PC-3 (cell line): ENCODE measurements at regions not wholly inside any gene's neighbourhood (a gene's known extent, or its start where the extent isn't known, plus 50 kb on each side); places are given as distances from the start of the nearest gene placed in this dataset.

Source experiments
- ATAC-seq: fragments of 200-7000 bp; cut with Tn5 transposase; 2 replicates; pipeline ENCODE4 v1.9.1; 2020; ENCODE audit warnings: mild to moderate bottlenecking, moderate library complexity
- BruUV-seq: library from RNA; stranded (reverse); fragments of 400-500 nt; replicated peaks from 2 replicates; lab custom pipeline; 2021; lab: Mats Ljungman, UMichigan
- CTCF ChIA-PET: fragments of 300-600 bp; sonication (Branson Sonifier 250); formaldehyde crosslinking; loops from one replicate; lab custom pipeline; 2022; ENCODE audit warnings: antibody characterized with exemption; lab: Charles Lee
- POLR2A ChIA-PET: fragments of 300-600 bp; sonication (Branson Sonifier 250); formaldehyde crosslinking; loops from one replicate; lab custom pipeline; 2022; ENCODE audit warnings: antibody characterized with exemption; ENCODE audit not compliant: unreplicated experiment; lab: Charles Lee
- DNase-seq: peaks from one replicate; pipeline ENCODE4 v3.0.0-alpha.2; 2015
- H2AFZ ChIP-seq: fragments of 300-600 bp; sonication (generic); 2 replicates; pipeline ENCODE4 v1.6.0; 2016; ENCODE audit warnings: antibody characterized with exemption, low read length
- H3F3A ChIP-seq: fragments of 300-600 bp; sonication (generic); one replicate; pipeline ENCODE4 v1.6.0; 2017; ENCODE audit warnings: antibody characterized with exemption, low read length, control low read depth, mild to moderate bottlenecking; ENCODE audit not compliant: unreplicated experiment
- H3K27ac ChIP-seq: fragments of 300-600 bp; sonication (generic); 2 replicates; pipeline ENCODE4 v1.5.1; 2016; ENCODE audit warnings: mild to moderate bottlenecking, low read length
- H3K27me3 ChIP-seq: fragments of 300-600 bp; sonication (generic); 2 replicates; pipeline ENCODE4 v1.6.1; 2016; ENCODE audit warnings: low read length, mixed read lengths
- H3K36me3 ChIP-seq: fragments of 300-600 bp; sonication (generic); 2 replicates; pipeline ENCODE4 v1.6.1; 2016; ENCODE audit warnings: low read depth, mixed run types, low read length, mixed read lengths
- H3K4me1 ChIP-seq: fragments of 300-600 bp; sonication (generic); 2 replicates; pipeline ENCODE4 v1.5.1; 2016; ENCODE audit warnings: low read length; ENCODE audit not compliant: insufficient read depth
- H3K4me2 ChIP-seq: fragments of 300-600 bp; sonication (generic); 2 replicates; pipeline ENCODE4 v1.6.0; 2016; ENCODE audit warnings: low read length
- H3K4me3 ChIP-seq: fragments of 300-600 bp; sonication (generic); 2 replicates; pipeline ENCODE4 v1.5.1; 2016; ENCODE audit warnings: mild to moderate bottlenecking, low read length, mixed read lengths
- H3K79me2 ChIP-seq: fragments of 300-600 bp; sonication (generic); 2 replicates; pipeline ENCODE4 v1.6.1; 2017; ENCODE audit warnings: low read length, mixed read lengths
- H3K9ac ChIP-seq: fragments of 300-600 bp; sonication (generic); 2 replicates; pipeline ENCODE4 v1.6.0; 2016; ENCODE audit warnings: mild to moderate bottlenecking, low read length
- H3K9me2 ChIP-seq: fragments of 300-600 bp; sonication (generic); replicated peaks from 2 replicates; pipeline ENCODE4 v1.6.1; 2016; ENCODE audit warnings: mixed run types, low read length, mixed read lengths
- H3K9me3 ChIP-seq: fragments of 300-600 bp; sonication (generic); 2 replicates; pipeline ENCODE4 v1.6.1; 2016; ENCODE audit warnings: low read length, mixed read lengths
- H4K20me1 ChIP-seq: fragments of 300-600 bp; sonication (generic); 2 replicates; pipeline ENCODE4 v1.6.1; 2016; ENCODE audit warnings: low read length, mixed read lengths
- CTCF ChIP-seq: fragments of 300-600 bp; sonication (generic); conservative IDR thresholded peaks from 2 replicates; pipeline ENCODE4 v1.5.1; 2017; ENCODE audit warnings: antibody characterized with exemption, low read depth, mild to moderate bottlenecking, low read length
- EZH2 ChIP-seq: fragments of 300-600 bp; sonication (generic); IDR thresholded peaks from one replicate; pipeline ENCODE4 v1.6.1; 2017; ENCODE audit warnings: antibody characterized with exemption, mild to moderate bottlenecking, low read length; ENCODE audit not compliant: unreplicated experiment
- EZH2phosphoT487 ChIP-seq: fragments of 300-600 bp; sonication (generic); IDR thresholded peaks from 2 replicates; pipeline ENCODE4 v1.6.1; 2018; ENCODE audit warnings: mild to moderate bottlenecking, antibody characterized with exemption, low read length, borderline replicate concordance
- intact Hi-C: fragments of 100-400 bp; cut with micrococcal nuclease; formaldehyde crosslinking; loops from 2 replicates; pipeline ENCODE4 v1.9.0; 2023

DNA sequence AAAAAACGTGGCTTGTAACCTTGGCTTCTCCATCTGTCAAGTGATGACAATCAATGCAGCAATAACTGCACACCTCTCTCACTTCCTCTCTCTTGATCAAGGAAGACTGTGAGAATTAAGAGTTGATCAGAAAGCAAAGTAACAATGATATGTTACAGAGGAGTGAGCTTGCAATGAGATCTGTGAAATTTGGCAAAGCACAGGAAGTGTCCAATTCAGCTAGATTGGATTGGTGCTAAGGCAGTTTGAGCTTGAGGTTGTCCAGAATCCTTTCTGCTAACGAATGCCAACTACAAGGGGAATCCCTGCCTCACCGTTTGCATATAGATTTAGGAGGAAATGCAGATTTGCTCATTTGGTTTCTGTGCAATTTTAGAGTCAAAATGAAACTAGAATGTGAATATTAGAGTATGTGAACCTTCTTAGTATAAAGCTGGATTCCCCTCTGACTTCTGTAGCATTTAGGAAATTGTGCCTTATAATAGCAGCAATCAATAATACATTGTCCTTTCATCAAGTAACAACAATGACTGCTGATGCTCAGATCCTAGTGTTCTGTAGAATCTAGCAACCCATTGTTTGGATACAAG is 346.4 kb downstream of the PTTG2 start:
- Histone ChIP-seq H3K9me3 (no peaks in the 10 kb centered on the region), H3K27ac (no peak overlapping the region), H3K9me2 (no peaks in the 10 kb centered on the region), H3K4me3 (no peak overlapping the region), H2AFZ (no peak overlapping the region), H3K36me3 (no peaks in the 10 kb centered on the region), H3K27me3 (no peaks in the 10 kb centered on the region), H3K4me1 (peaks cover 16% of the 10 kb centered on the region), H3K79me2 (no peaks in the 10 kb centered on the region), H4K20me1 (no peaks in the 10 kb centered on the region), H3F3A (no peaks in the 10 kb centered on the region), H3K9ac (no peak overlapping the region), H3K4me2 (no peak overlapping the region)
- no TSS peak for BruUV-seq
- CTCF ChIA-PET: no interaction called here
- TF ChIP-seq EZH2: no peak
- no peak for TF ChIP-seq EZH2phosphoT487
- no peak for TF ChIP-seq CTCF
- no peak for DNase-seq
- intact Hi-C loops: no loop called here
- no peak for ATAC-seq
- POLR2A ChIA-PET: no interaction called here

DNA sequence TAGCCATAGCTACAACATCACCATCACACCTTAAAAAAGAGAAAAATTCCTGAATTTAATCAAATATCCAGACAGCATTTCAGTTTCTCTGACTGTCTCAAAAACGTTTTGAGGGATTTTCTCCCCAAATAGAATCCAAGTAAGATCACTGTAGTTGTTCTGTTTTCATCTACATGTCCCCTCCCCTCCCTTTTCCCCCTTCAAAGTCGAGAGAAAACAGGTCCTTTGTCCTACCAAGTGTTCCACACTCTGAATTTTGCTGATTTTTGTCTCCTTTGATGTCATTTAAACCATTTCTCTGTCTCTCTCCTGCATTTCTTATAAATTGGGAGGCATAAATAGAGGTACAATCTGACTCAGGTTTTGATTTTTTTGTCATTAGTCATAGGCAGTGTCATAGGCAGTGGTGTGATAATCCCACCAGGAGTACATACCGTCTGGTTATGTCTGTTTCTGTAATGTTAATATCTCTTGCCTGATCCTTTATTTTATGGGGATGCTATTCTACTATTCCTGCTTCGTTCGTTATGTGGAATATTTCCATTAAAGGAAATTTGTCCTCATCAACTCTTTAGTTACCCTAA is 348.6 kb downstream of the PTTG2 start:
- ChIA-PET CTCF (no interaction called here), POLR2A (no interaction called here)
- no TSS peak for BruUV-seq
- peak; percentile 92 for ATAC-seq
- Histone ChIP-seq H3K9me2 (no peaks in the 10 kb centered on the region), H3K4me3 (no peak overlapping the region), H3K27ac (peak overlapping the region; percentile 9; the same call in 1 of the 2 replicates), H3K4me2 (peak overlapping the region; percentile 58), H3K9ac (no peak overlapping the region), H3K4me1 (peaks cover 21% of the 10 kb centered on the region), H4K20me1 (no peaks in the 10 kb centered on the region), H3F3A (no peaks in the 10 kb centered on the region), H3K27me3 (no peaks in the 10 kb centered on the region), H3K36me3 (no peaks in the 10 kb centered on the region), H3K9me3 (no peaks in the 10 kb centered on the region), H2AFZ (peak overlapping the region; percentile 32; the same call in 1 of the 2 replicates), H3K79me2 (no peaks in the 10 kb centered on the region)
- DNase-seq: peak; percentile 77
- intact Hi-C loops: no loop called here
- no peak for TF ChIP-seq EZH2phosphoT487
- TF ChIP-seq EZH2: no peak
- no peak for TF ChIP-seq CTCF

GRCh38 chr4:38309471-38309870 is 349.3 kb downstream of the PTTG2 start:
- intact Hi-C loops: no loop called here
- Histone ChIP-seq H3K4me1 (peaks cover 28% of the 10 kb centered on the region), H3F3A (no peaks in the 10 kb centered on the region), H3K27me3 (no peaks in the 10 kb centered on the region), H3K27ac (peak overlapping the region; percentile 9; the same call in 1 of the 2 replicates), H3K4me2 (peak overlapping the region; percentile 58), H3K9ac (no peak overlapping the region), H3K79me2 (no peaks in the 10 kb centered on the region), H3K4me3 (no peak overlapping the region), H3K9me3 (no peaks in the 10 kb centered on the region), H4K20me1 (no peaks in the 10 kb centered on the region), H3K36me3 (no peaks in the 10 kb centered on the region), H3K9me2 (no peaks in the 10 kb centered on the region), H2AFZ (no peak overlapping the region)
- CTCF ChIA-PET: no interaction called here
- no peak for TF ChIP-seq CTCF
- no peak for TF ChIP-seq EZH2phosphoT487
- no peak for TF ChIP-seq EZH2
- POLR2A ChIA-PET: no interaction called here
- DNase-seq (no peak), ATAC-seq (no peak)
- no TSS peak for BruUV-seq
